Upper lobe of left lung (tissue), 6 donors: ENCODE measurements at regions not wholly inside any gene's neighbourhood (a gene's known extent, or its start where the extent isn't known, plus 50 kb on each side); places are given as distances from the start of the nearest gene placed in this dataset.

Source experiments
- ATAC-seq, 2 donors: fragments of 200-7000 bp; cut with Tn5 transposase; one replicate each; pipeline ENCODE4 v1.9.1; 2022; ENCODE audit warnings: mild to moderate bottlenecking in 2 of 2, moderate library complexity in 2 of 2; ENCODE audit not compliant: low FRiP score in 2 of 2
- DNase-seq, 2 donors: peaks; one replicate each; pipeline ENCODE4 v3.0.0-alpha.2; 2019 to 2020
- H3K27ac ChIP-seq, 4 donors: fragments of 200-600 bp; sonication (generic); one replicate each; pipeline ENCODE4 v1.5.1; 2016 to 2019
- H3K27me3 ChIP-seq, 4 donors: fragments of 200-600 bp; sonication (generic); one replicate each; pipeline ENCODE4 v1.5.1; 2017 to 2019
- H3K36me3 ChIP-seq, 4 donors: fragments of 200-600 bp; sonication (generic); one replicate each; pipeline ENCODE4 v1.5.1; 2016 to 2019
- H3K4me1 ChIP-seq, 4 donors: fragments of 200-600 bp; sonication (generic); one replicate each; pipeline ENCODE4 v1.5.1; 2018 to 2019
- H3K4me3 ChIP-seq, 4 donors: fragments of 200-600 bp; sonication (generic); one replicate each; pipeline ENCODE4 v1.5.1; 2017 to 2019; ENCODE audit warnings: mild to moderate bottlenecking in 2 of 4, moderate library complexity in 1 of 4
- H3K9me3 ChIP-seq, 4 donors: fragments of 200-600 bp; sonication (generic); one replicate each; pipeline ENCODE4 v1.5.1; 2018 to 2019
- CTCF ChIP-seq, 6 experiments: fragments of 450-650 bp in 4 of 6; fragments of 200-600 bp in 2 of 6; sonication (generic) in 2 of 6; IDR thresholded peaks; one replicate each; pipeline ENCODE4 v1.5.1; 2016 to 2019; ENCODE audit warnings: antibody characterized with exemption in 6 of 6
- EP300 ChIP-seq, 4 donors: sonication (generic); formaldehyde crosslinking; IDR thresholded peaks; one replicate each; pipeline ENCODE4 v1.5.1; 2017; ENCODE audit warnings: antibody characterized with exemption in 4 of 4, control low read depth in 2 of 4
- POLR2A ChIP-seq, 4 donors: fragments of 450-650 bp; IDR thresholded peaks; one replicate each; pipeline ENCODE4 v1.5.1; 2016 to 2017; ENCODE audit warnings: antibody characterized with exemption in 4 of 4, mild to moderate bottlenecking in 2 of 4
- POLR2AphosphoS5 ChIP-seq, 2 donors: sonication (generic); formaldehyde crosslinking; IDR thresholded peaks; one replicate each; pipeline ENCODE4 v1.5.1; 2017; ENCODE audit warnings: antibody characterized with exemption in 2 of 2
- WGBS, 2 donors: methylation state at CpG; one replicate each; pipeline ENCODE4 v1.1.5; 2017 to 2018; 5-methylcytosine and 5-hydroxymethylcytosine counted together
- donor health status: DM: no; HTN: no; CAD: no; lungs with moderate emphysema.
- donor health status: DM: no; HTN: yes; CAD: no; lungs with severe emphysema.

GRCh38 chr10:47065903-47066302 is 154.7 kb downstream of the PTPN20 start:
- Histone ChIP-seq H3K9me3 (no peaks in the 10 kb centered on the region), H3K4me1 (no peaks in the 10 kb centered on the region), H3K36me3 (no peaks in the 10 kb centered on the region), H3K4me3 (no peak overlapping the region), H3K27me3 (no peaks in the 10 kb centered on the region), H3K27ac (no peak overlapping the region)
- TF ChIP-seq POLR2A (IDR thresholded peaks at IDR 0.05) (no peak), CTCF (IDR thresholded peaks at IDR 0.05) (no peak)
- DNase-seq (no peak), ATAC-seq (no peak)
- 69 to 75% methylated on average over 4 of the region's 4 CpGs for WGBS, 2 donors

- no peak for TF ChIP-seq CTCF (IDR thresholded peaks at IDR 0.05)
- TF ChIP-seq EP300 (IDR thresholded peaks at IDR 0.05), result no peak
- Histone ChIP-seq H3K27ac (no peak overlapping the region), H3K36me3 (no peaks in the 10 kb centered on the region), H3K4me3 (no peak overlapping the region), H3K4me1 (no peaks in the 10 kb centered on the region), H3K27me3 (no peaks in the 10 kb centered on the region), H3K9me3 (no peaks in the 10 kb centered on the region)
- ATAC-seq (no peak), DNase-seq (no peak)
- WGBS, 2 donors, result 88 to 90% methylated on average over 8 to 9 of the region's 9 CpGs
These were observed 157.0 kb downstream of the PTPN20 start for GRCh38 chr10:47067949-47068940.

DNA sequence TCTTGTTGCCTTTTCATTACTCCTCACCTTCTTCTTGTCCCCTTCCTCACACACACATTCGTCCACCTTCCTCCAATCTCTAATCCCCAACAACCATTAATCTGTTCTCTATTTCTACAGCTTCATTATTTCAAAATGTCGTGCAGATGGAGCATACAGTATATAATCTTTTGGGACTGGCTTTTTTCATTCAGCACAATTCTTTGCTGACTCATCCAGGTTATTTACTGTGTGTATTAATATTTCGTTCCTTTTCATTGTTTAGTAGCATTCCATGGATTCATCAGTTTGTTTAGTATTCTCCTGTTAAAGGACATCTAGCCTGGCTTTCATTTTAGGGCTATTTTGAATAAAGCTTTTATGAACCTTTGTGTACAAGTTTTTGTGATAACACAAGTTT is 159.3 kb downstream of the PTPN20 start:
- Histone ChIP-seq H3K9me3 (no peaks in the 10 kb centered on the region), H3K4me1 (no peaks in the 10 kb centered on the region), H3K27me3 (no peaks in the 10 kb centered on the region), H3K4me3 (no peak overlapping the region), H3K27ac (no peak overlapping the region), H3K36me3 (no peaks in the 10 kb centered on the region)
- ATAC-seq, result no peak
- DNase-seq, result no peak
- no peak for TF ChIP-seq POLR2AphosphoS5 (IDR thresholded peaks at IDR 0.05)
- no peak for TF ChIP-seq CTCF (IDR thresholded peaks at IDR 0.05)
- TF ChIP-seq EP300 (IDR thresholded peaks at IDR 0.05), result no peak
- TF ChIP-seq POLR2A (IDR thresholded peaks at IDR 0.05), result no peak
- 81% methylated on average over 3 of the region's 3 CpGs for WGBS, 2 donors

- Histone ChIP-seq H3K27ac (no peak overlapping the region), H3K9me3 (no peaks in the 10 kb centered on the region), H3K27me3 (no peaks in the 10 kb centered on the region), H3K4me3 (no peak overlapping the region), H3K4me1 (no peaks in the 10 kb centered on the region), H3K36me3 (no peaks in the 10 kb centered on the region)
- ATAC-seq (no peak), DNase-seq (no peak)
- TF ChIP-seq POLR2AphosphoS5 (IDR thresholded peaks at IDR 0.05), result no peak
- TF ChIP-seq CTCF (IDR thresholded peaks at IDR 0.05), result no peak
- no peak for TF ChIP-seq POLR2A (IDR thresholded peaks at IDR 0.05)
These were observed 160.7 kb downstream of the PTPN20 start for GRCh38 chr10:47071891-47072290.

GRCh38 chr10:47073967-47074366 is 162.7 kb downstream of the PTPN20 start:
- H3K9me3 ChIP-seq, result no peaks in the 10 kb centered on the region
- no peak for ATAC-seq
- 69 to 78% methylated on average over 3 of the region's 3 CpGs for WGBS, 2 donors

More at GRCh38 chr10:47073967-47074366, 162.7 kb downstream of the PTPN20 start:
- Histone ChIP-seq H3K36me3 (no peaks in the 10 kb centered on the region), H3K4me1 (no peaks in the 10 kb centered on the region), H3K27ac (no peak overlapping the region), H3K4me3 (no peak overlapping the region), H3K27me3 (no peaks in the 10 kb centered on the region)
- DNase-seq, result no peak
- TF ChIP-seq CTCF (IDR thresholded peaks at IDR 0.05), result no peak
- no peak for TF ChIP-seq POLR2A (IDR thresholded peaks at IDR 0.05)
- no peak for TF ChIP-seq POLR2AphosphoS5 (IDR thresholded peaks at IDR 0.05)
- TF ChIP-seq EP300 (IDR thresholded peaks at IDR 0.05), result no peak
